HS-27A (cell line): ENCODE measurements at regions not wholly inside any gene's neighbourhood (a gene's known extent, or its start where the extent isn't known, plus 50 kb on each side); places are given as distances from the start of the nearest gene placed in this dataset.

ENCODE experiments used
- DNase-seq: peaks from one replicate; pipeline ENCODE4 v3.0.0-alpha.2; 2012; ENCODE audit warnings: low read depth, missing footprints

- no peak for DNase-seq
Observed at GRCh38 chr15:96415513-96416217, 85.2 kb downstream of the NR2F2 start.

GRCh38 chr15:96416218-96416933 lies 85.9 kb downstream of the NR2F2 start:
- DNase-seq: no peak

DNA sequence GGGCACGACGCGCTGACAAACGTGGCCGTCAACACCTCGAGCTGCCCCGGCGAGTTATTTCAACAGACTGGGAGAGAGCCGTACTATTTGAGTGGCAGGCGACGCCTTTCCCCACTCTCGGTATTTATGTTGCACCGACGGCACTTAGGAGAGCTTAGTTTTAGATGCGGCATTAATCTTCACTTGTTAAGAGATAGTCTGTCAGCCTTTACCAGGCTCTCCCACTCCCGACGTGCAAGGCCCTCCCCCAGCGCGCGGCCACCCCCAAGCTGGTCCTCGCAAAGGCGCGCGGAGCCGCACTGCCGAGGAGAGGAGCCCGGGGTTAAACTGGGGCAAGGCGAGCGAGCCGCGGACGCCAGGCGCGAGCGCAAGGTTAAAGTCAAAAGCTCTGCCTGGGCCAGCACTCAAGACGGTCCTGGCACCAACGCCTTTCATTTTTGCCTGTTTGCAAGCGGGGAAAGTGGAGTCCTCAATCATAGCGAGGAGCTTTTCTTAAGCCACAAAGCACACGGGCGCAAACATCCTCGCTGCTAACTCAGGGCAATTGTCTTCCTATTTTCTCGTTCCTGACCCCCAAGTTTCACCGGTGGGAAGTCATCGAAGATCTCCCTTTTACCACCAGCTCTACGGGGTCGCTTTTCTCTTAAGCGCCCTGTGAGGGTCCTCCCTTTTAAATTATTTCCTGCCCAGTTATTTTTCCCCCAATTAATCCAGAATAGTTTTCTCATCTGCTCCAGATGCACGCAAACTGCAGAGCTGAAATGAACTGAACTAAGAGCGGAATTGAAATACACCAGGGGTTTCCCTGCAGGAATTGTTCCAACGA lies 86.6 kb downstream of the NR2F2 start:
- no peak for DNase-seq

DNA sequence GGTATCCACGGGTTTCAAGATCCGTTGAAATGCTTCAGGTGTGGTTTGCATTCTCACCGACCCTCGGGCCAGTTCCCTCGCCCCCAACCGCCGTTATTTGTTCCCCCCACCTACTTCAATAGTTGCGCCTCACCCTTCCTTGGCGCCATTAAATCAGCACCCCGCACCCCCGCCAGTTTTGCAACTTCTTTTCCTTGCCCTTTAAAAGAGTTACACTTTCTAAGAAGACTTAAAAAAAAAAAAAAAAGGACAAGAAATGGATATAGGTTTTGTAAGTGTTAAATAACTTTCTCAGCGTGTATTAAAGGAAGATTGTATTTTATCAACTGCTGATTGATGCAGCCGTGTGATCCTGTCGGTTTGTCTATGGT lies 87.2 kb downstream of the NR2F2 start:
- DNase-seq: no peak

- no peak for DNase-seq
Observed at GRCh38 chr15:96418146-96418545, 87.6 kb downstream of the NR2F2 start.

DNA sequence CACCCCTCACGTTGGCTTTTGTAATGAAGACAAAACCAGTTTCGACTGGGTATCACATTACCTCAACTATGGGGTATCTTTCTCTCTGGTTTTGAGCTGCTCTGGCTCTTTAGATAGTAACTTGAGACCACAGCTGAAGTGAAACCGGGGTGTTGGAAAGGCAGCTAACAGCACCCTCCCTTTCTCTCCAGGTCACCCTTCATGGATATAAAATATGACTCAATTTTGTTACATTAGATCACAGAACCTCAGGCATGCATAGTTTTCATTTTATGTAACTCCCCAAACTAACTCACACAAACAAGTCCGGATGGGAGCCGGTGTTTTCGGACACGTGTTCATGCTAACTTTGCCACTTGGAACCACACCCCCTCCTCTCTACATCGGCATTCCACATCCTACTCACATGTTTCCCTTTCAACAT lies 90.7 kb downstream of the NR2F2 start:
- DNase-seq: peak; percentile 87

DNA sequence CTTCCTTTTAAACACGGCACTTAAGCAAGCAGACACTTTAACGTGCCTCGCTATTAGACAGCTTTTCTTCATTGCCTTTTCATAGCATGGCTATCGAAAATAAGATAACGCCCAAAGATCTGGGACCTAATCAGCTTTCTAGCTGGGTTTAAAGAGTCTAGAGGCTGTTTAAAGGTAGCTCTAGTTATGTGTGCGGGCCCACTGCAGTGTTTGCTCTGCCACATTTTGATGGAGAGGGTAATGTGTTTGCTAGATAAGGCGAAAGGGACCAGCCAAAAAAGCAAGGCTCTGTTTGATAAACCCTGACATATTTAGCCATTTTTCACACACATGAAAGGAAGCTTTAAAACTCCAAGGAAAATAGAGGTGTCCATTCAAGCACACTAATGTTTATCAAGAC lies 91.6 kb downstream of the NR2F2 start:
- DNase-seq: no peak

DNA sequence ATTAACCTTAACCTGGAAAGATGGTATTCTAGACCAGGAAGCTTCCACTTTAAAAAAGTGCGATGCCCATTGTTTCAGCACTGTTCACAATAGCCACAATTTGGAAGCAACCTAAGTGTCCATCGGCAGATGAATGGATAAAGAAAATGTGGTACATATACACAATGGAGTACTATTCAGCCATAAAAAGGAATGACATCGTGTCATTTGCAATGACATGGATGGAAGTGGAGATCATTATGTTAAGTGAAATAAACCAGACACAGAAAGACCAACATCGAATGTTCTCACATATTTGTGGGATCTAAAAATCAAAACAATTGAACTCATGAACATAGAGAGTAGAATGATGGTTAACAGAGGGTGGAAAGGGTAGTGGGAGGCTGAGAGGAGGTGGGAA lies 94.2 kb downstream of the NR2F2 start:
- no peak for DNase-seq

DNA sequence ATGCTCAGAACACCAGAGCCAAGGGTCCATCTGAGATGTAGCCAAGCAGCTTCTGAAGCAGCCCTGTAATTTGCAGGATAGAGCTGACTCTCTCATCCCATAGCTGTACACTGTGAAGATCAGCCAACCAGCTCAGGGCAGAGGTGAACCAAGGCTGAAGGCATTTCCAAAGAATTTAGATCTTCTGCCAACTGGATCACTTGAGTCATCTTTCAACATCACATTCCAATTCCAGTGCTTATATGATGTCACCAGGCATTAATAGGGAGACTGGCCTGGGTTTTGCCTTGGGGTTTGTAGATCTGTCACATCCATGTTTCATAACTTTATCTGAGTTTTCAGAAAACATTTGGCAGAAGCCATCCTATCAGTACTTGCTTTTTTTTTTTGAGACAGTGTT lies 98.2 kb downstream of the NR2F2 start:
- DNase-seq: peak; percentile 97

- no peak for DNase-seq
Observed at GRCh38 chr15:96431786-96432185, 101.3 kb downstream of the NR2F2 start.

GRCh38 chr15:96435022-96435421 lies 104.5 kb downstream of the NR2F2 start:
- DNase-seq: no peak

DNA sequence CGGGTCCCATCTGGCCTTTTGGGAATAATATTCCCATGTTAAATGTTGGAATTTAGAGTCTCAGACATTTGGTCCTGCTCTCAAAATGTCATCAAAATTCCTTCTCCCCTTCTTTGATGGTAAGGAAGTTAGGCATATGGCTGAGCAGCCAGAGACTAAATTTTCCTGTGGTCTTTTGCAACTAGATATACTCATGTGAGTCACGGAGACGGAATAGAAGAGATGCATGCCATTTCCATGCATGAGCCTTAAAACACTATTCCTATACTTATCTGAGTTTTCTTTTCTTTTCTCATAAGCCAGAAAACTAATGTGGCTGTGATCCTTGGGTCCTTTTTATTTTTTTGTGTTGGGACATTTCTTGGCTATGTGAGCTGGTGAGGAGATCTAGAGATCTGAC lies 105.3 kb downstream of the NR2F2 start:
- no peak for DNase-seq

DNA sequence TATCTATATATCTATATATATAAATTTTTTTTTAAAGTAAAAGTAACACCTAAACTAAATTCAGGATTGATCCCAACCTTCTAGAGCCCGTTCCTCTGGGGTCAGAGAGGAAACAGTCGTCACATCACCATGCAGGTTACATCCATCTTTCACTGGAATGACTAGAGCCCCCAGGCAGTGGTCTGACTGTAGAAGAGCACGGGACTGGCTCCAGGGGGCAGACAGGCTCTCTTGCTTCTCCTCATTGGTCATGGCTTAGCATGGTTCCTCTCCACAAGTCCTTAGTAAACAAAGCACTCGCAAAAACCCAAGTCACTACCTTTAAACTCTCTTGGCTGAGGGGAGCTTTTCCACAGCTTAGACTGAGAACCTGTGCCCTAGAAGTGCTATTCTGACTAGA lies 110.5 kb downstream of the NR2F2 start:
- no peak for DNase-seq

GRCh38 chr15:96442076-96442475 lies 111.6 kb downstream of the NR2F2 start:
- no peak for DNase-seq

GRCh38 chr15:96444865-96445264 lies 114.4 kb downstream of the NR2F2 start:
- DNase-seq: no peak

GRCh38 chr15:96448923-96449322 lies 118.4 kb downstream of the NR2F2 start:
- no peak for DNase-seq

DNA sequence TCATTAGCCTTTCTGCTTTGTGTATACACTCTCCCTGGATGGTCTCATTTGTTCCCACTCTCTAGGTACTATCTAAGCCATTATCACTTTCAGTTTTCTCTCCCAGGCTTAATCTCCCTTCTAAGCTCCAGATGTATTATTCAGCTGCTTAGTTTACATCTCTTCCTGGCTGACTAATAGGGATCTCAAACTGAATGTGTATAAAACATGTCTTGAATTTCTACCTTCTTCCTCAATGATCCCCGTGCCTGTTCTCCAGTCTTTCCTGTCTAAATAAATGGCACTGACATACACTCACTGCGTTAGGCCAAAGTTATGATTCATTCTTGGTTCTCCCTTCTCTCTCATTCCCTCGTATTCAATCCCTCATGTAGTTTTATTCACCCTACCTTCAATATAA lies 127.3 kb downstream of the NR2F2 start:
- no peak for DNase-seq

DNA sequence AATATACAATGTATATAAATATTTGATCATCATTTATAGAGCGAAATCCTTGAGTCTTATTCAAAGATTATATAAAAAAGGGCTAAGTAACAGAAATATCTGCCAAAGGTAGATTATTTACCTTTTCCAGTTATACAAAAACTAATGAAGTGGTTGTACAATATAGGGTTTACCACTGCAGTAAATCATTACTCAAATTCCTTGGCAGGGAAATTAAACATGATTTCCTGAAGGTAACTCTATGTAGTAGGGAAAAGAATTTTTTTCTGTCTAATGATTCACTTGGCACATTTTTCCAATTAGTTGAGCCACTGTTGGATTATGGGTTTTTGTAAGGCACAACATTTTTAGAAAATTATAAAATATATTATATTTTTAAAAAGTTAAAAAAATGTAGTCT lies 129.6 kb downstream of the NR2F2 start:
- no peak for DNase-seq

DNA sequence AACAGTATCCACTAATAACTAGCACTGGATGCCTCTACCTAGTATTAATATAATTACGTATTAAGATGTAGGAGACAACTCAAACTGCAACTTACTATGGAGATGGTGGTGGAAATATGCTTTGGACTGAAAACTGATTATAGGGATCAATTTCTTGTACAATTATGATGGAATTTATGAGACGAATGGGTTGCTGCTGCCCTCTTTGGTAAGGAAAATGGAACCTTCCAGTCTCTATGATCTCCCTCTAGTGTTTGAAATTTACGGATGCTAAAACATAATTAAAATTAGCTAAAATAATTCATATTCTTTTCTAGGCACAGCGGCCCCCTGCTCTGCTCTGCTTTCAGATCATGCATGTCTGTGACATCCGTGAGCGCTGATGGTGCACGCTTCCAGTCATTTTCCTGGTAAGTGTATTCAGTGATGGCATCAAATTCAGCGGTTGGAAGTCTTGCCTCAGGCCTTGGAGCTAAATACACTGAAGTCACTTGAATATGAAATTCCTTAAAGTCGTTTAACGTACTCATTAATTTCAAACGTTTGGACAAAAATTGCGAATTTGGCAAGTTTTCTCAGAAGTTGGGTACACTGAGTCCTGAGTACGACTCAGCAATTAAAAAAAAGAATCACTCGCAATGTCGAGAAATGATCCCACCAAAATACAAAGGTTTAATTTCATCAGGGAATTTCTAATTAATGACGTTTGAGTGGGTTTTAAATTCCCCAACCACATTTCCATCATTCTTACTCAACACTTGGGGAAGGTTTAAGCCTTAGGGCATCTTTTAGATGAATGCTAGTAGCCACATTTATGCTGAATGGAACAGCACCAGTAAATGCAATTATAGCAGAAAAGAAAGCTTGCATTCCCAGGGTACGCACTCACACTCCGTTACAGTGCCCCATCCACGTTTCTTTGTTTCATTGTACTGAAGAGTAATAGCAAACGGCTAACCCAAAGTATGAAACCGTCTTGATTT lies 132.6 kb downstream of the NR2F2 start:
- peak; percentile 9 for DNase-seq

DNA sequence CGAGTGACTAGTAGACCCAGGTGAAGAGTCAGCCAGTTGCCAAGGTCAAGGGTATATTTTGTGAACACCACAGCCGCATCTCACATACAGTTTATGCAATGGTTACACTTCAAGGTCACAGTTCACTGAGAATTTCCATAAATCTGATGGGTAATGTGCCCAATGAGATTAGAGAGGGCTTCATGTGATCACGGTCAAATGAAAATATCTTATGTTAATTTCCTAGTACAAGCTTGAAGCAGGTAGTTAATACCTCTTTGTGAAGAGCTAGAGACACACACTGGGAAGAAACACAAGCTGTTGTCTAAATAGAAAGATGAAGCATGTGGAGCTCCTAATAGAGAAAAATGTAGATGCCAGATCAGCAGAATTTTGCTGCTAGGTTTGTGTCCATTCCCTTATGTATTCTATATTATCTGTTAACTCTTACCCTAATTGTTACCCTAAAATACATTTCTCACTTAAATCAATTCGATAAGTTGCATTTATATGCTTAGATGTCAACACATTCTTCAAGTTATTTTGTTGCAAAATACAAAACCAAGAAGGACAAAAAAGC lies 136.0 kb downstream of the NR2F2 start:
- no peak for DNase-seq

- DNase-seq: no peak
Observed at GRCh38 chr15:96468036-96468435, 137.5 kb downstream of the NR2F2 start.
